ENCODE measurements at regions not wholly inside any gene's neighbourhood (a gene's known extent, or its start where the extent isn't known, plus 50 kb on each side); places are given as distances from the start of the nearest gene placed in this dataset.

GRCh38 chr5:56664025-56664424 is 151.3 kb upstream of the MAP3K1 start:
- TF ChIP-seq CTCF (IDR thresholded peaks at IDR 0.05; ENCODE audit: poor library complexity) (no peak), EZH2phosphoT487 (IDR thresholded peaks at IDR 0.05; ENCODE audit: low read depth, severe bottlenecking, unreplicated experiment) (no peak)
